GM23338 (cell line): ENCODE measurements at regions not wholly inside any gene's neighbourhood (a gene's known extent, or its start where the extent isn't known, plus 50 kb on each side); places are given as distances from the start of the nearest gene placed in this dataset.

ENCODE experiments used
- CREB1 ChIP-seq: fragments of 250-450 bp; sonication (Bioruptor Pico); IDR thresholded peaks from 2 replicates; pipeline ENCODE4 v1.5.0; 2020; ENCODE audit warnings: low read depth, mild to moderate bottlenecking, moderate library complexity
- ETS1 ChIP-seq: IDR thresholded peaks from 2 replicates; pipeline ENCODE4 v1.6.1; 2016; ENCODE audit warnings: antibody characterized with exemption
- EZH2 ChIP-seq: fragments of 200-600 bp; sonication (generic); IDR thresholded peaks from one replicate; pipeline ENCODE4 v1.8.0; 2017; ENCODE audit warnings: antibody characterized with exemption, mild to moderate bottlenecking, low read depth; ENCODE audit not compliant: unreplicated experiment
- EZH2phosphoT487 ChIP-seq: fragments of 200-600 bp; sonication (generic); IDR thresholded peaks from one replicate; pipeline ENCODE4 v1.8.1; 2018; ENCODE audit warnings: antibody characterized with exemption; ENCODE audit not compliant: unreplicated experiment
- JUNB ChIP-seq: IDR thresholded peaks from one replicate; pipeline ENCODE4 v1.6.1; 2016; ENCODE audit warnings: antibody characterized with exemption; ENCODE audit not compliant: unreplicated experiment
- NANOG ChIP-seq: IDR thresholded peaks from 2 replicates; pipeline ENCODE4 v1.6.1; 2016; ENCODE audit warnings: antibody characterized with exemption, borderline replicate concordance
- POLR2AphosphoS5 ChIP-seq: IDR thresholded peaks from 2 replicates; pipeline ENCODE4 v1.6.1; 2016; ENCODE audit warnings: antibody characterized with exemption, low read depth
- REST ChIP-seq: IDR thresholded peaks from one replicate; pipeline ENCODE4 v1.6.1; 2018; ENCODE audit warnings: antibody characterized with exemption; ENCODE audit not compliant: unreplicated experiment
- STAT1 ChIP-seq: IDR thresholded peaks from one replicate; pipeline ENCODE4 v1.6.1; 2016; ENCODE audit warnings: antibody characterized with exemption; ENCODE audit not compliant: unreplicated experiment
- ZNF114 ChIP-seq: fragments of 250-450 bp; sonication (Bioruptor Pico); IDR thresholded peaks from 2 replicates; pipeline ENCODE4 v1.5.0; 2020; ENCODE audit warnings: mild to moderate bottlenecking, moderate library complexity
- ZNF331 ChIP-seq: fragments of 250-450 bp; sonication (Bioruptor Pico); IDR thresholded peaks from 2 replicates; pipeline ENCODE4 v1.5.0; 2020; ENCODE audit warnings: low read depth, mild to moderate bottlenecking, moderate library complexity
- TF ChIP-seq, protein P1 (sequence below), 2 experiments: fragments of 200-600 bp in 1 of 2; sonication (generic) in 1 of 2; conservative IDR thresholded peaks; 2 replicates each; pipeline versions ENCODE4 v1.5.1 to v1.6.1; 2016 to 2017; ENCODE audit warnings: antibody characterized with exemption in 2 of 2, low read depth in 2 of 2, mild to moderate bottlenecking in 2 of 2, moderate library complexity in 1 of 2
- TF ChIP-seq, protein P2 (sequence below): fragments of 250-450 bp; sonication (Bioruptor Pico); IDR thresholded peaks from 2 replicates; pipeline ENCODE4 v1.5.0; 2020; ENCODE audit warnings: mild to moderate bottlenecking, moderate library complexity

DNA sequence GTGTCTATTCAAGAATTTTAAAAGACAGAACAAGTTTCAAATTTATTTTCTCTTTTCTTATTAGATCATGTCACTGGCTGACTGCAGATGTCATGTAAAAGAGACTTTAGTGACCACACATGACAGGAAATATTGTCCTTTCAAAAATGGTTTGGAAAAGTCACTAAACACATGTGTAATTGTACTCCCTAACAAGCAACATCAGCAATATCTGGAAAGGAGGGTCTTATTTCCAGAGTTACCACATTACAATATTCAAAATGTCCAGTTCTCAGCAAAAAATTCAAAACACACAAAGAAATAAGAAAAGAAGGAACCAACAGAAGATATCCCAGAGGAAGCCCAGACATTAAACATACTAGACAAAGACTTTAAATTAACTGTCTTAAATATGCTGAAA is 197.1 kb downstream of the EN1 start:
- TF ChIP-seq, protein P1, sequence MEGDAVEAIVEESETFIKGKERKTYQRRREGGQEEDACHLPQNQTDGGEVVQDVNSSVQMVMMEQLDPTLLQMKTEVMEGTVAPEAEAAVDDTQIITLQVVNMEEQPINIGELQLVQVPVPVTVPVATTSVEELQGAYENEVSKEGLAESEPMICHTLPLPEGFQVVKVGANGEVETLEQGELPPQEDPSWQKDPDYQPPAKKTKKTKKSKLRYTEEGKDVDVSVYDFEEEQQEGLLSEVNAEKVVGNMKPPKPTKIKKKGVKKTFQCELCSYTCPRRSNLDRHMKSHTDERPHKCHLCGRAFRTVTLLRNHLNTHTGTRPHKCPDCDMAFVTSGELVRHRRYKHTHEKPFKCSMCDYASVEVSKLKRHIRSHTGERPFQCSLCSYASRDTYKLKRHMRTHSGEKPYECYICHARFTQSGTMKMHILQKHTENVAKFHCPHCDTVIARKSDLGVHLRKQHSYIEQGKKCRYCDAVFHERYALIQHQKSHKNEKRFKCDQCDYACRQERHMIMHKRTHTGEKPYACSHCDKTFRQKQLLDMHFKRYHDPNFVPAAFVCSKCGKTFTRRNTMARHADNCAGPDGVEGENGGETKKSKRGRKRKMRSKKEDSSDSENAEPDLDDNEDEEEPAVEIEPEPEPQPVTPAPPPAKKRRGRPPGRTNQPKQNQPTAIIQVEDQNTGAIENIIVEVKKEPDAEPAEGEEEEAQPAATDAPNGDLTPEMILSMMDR (conservative IDR thresholded peaks at IDR 0.05; ENCODE audit: low read depth in 2 of 2): no peak
- no peak for TF ChIP-seq CREB1 (CRISPR knock-in tag)
- TF ChIP-seq EZH2: no peak
- no peak for TF ChIP-seq EZH2phosphoT487
- no peak for TF ChIP-seq POLR2AphosphoS5
- no peak for TF ChIP-seq REST
- TF ChIP-seq ETS1: no peak
- TF ChIP-seq NANOG: no peak
- TF ChIP-seq ZNF114 (CRISPR knock-in tag): no peak
- TF ChIP-seq JUNB: no peak
- no peak for TF ChIP-seq STAT1
- TF ChIP-seq, protein P2, sequence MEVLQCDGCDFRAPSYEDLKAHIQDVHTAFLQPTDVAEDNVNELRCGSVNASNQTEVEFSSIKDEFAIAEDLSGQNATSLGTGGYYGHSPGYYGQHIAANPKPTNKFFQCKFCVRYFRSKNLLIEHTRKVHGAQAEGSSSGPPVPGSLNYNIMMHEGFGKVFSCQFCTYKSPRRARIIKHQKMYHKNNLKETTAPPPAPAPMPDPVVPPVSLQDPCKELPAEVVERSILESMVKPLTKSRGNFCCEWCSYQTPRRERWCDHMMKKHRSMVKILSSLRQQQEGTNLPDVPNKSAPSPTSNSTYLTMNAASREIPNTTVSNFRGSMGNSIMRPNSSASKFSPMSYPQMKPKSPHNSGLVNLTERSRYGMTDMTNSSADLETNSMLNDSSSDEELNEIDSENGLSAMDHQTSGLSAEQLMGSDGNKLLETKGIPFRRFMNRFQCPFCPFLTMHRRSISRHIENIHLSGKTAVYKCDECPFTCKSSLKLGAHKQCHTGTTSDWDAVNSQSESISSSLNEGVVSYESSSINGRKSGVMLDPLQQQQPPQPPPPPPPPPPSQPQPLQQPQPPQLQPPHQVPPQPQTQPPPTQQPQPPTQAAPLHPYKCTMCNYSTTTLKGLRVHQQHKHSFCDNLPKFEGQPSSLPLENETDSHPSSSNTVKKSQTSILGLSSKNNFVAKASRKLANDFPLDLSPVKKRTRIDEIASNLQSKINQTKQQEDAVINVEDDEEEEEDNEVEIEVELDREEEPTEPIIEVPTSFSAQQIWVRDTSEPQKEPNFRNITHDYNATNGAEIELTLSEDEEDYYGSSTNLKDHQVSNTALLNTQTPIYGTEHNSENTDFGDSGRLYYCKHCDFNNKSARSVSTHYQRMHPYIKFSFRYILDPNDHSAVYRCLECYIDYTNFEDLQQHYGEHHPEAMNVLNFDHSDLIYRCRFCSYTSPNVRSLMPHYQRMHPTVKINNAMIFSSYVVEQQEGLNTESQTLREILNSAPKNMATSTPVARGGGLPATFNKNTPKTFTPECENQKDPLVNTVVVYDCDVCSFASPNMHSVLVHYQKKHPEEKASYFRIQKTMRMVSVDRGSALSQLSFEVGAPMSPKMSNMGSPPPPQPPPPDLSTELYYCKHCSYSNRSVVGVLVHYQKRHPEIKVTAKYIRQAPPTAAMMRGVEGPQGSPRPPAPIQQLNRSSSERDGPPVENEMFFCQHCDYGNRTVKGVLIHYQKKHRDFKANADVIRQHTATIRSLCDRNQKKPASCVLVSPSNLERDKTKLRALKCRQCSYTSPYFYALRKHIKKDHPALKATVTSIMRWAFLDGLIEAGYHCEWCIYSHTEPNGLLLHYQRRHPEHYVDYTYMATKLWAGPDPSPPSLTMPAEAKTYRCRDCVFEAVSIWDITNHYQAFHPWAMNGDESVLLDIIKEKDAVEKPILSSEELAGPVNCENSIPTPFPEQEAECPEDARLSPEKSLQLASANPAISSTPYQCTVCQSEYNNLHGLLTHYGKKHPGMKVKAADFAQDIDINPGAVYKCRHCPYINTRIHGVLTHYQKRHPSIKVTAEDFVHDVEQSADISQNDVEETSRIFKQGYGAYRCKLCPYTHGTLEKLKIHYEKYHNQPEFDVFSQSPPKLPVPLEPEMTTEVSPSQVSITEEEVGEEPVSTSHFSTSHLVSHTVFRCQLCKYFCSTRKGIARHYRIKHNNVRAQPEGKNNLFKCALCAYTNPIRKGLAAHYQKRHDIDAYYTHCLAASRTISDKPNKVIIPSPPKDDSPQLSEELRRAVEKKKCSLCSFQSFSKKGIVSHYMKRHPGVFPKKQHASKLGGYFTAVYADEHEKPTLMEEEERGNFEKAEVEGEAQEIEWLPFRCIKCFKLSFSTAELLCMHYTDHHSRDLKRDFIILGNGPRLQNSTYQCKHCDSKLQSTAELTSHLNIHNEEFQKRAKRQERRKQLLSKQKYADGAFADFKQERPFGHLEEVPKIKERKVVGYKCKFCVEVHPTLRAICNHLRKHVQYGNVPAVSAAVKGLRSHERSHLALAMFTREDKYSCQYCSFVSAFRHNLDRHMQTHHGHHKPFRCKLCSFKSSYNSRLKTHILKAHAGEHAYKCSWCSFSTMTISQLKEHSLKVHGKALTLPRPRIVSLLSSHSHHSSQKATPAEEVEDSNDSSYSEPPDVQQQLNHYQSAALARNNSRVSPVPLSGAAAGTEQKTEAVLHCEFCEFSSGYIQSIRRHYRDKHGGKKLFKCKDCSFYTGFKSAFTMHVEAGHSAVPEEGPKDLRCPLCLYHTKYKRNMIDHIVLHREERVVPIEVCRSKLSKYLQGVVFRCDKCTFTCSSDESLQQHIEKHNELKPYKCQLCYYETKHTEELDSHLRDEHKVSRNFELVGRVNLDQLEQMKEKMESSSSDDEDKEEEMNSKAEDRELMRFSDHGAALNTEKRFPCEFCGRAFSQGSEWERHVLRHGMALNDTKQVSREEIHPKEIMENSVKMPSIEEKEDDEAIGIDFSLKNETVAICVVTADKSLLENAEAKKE: no peak
- no peak for TF ChIP-seq ZNF331 (CRISPR knock-in tag)
